OCI-LY1 (cell line): ENCODE measurements at regions not wholly inside any gene's neighbourhood (a gene's known extent, or its start where the extent isn't known, plus 50 kb on each side); places are given as distances from the start of the nearest gene placed in this dataset.

Source experiments
- EZH2 ChIP-seq: fragments of 200-600 bp; sonication (generic), shearing (Covaris generic); IDR thresholded peaks from 2 replicates; pipeline ENCODE4 v1.8.0; 2017; ENCODE audit warnings: borderline replicate concordance, mixed run types, mild to moderate bottlenecking, antibody characterized with exemption, low read length, moderate library complexity, mixed read lengths
- TF ChIP-seq, protein P1 (sequence below): fragments of 200-600 bp; sonication (generic), shearing (Covaris generic); IDR thresholded peaks from 2 replicates; pipeline ENCODE4 v1.5.1; 2017; ENCODE audit warnings: mild to moderate bottlenecking, antibody characterized with exemption, low read length, moderate library complexity, mixed read lengths

GRCh38 chr3:153331676-153332075 lies 169.7 kb downstream of the RAP2B start:
- TF ChIP-seq, protein P1, sequence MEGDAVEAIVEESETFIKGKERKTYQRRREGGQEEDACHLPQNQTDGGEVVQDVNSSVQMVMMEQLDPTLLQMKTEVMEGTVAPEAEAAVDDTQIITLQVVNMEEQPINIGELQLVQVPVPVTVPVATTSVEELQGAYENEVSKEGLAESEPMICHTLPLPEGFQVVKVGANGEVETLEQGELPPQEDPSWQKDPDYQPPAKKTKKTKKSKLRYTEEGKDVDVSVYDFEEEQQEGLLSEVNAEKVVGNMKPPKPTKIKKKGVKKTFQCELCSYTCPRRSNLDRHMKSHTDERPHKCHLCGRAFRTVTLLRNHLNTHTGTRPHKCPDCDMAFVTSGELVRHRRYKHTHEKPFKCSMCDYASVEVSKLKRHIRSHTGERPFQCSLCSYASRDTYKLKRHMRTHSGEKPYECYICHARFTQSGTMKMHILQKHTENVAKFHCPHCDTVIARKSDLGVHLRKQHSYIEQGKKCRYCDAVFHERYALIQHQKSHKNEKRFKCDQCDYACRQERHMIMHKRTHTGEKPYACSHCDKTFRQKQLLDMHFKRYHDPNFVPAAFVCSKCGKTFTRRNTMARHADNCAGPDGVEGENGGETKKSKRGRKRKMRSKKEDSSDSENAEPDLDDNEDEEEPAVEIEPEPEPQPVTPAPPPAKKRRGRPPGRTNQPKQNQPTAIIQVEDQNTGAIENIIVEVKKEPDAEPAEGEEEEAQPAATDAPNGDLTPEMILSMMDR, result no peak
- TF ChIP-seq EZH2, result no peak
